K562 (cell line): ENCODE measurements at regions not wholly inside any gene's neighbourhood (a gene's known extent, or its start where the extent isn't known, plus 50 kb on each side); places are given as distances from the start of the nearest gene placed in this dataset.
A peak's percentile ranks its signal among the peaks of the same experiment; 100 is the strongest.

Experiments
- ATAC-seq: fragments of 200-7000 bp; cut with Tn5 transposase; 3 replicates; pipeline ENCODE4 v1.9.1; 2020; ENCODE audit warnings: moderate library complexity
- BruUV-seq: library from RNA; stranded (reverse); fragments of 400-500 nt; replicated peaks from 2 replicates; lab custom pipeline; 2021; lab: Mats Ljungman, UMichigan
- CTCF ChIA-PET: fragments of 300-600 bp; formaldehyde crosslinking; extraction: SDS; loops from one replicate; lab custom pipeline; 2021; ENCODE audit warnings: low intra/inter-chr PET ratio; lab: Yijun Ruan, JAX
- POLR2A ChIA-PET: fragments of 300-600, 350-650 bp; sonication (Branson Sonifier 250); formaldehyde crosslinking; extraction: SDS; loops from one replicate; lab custom pipeline; 2021; ENCODE audit warnings: antibody characterized with exemption, inconsistent platforms; lab: Yijun Ruan, JAX
- DNase-seq, 4 experiments: peaks; one replicate each; pipeline versions ENCODE4 v3.0.0 to v3.0.0-alpha.2; 2011 to 2018; ENCODE audit warnings: low spot score in 3 of 4, mixed read lengths in 3 of 4; ENCODE audit errors: extremely low read depth in 1 of 4
- FAIRE-seq: peaks from 2 replicates; lab custom pipeline; 2011; peaks lifted over from hg19 to GRCh38; lab: Jason Lieb, UNC
- H2AFZ ChIP-seq: 2 replicates; pipeline ENCODE4 v1.6.0; 2011; ENCODE audit warnings: low read depth, low read length, control low read depth, inconsistent platforms
- H3K27ac ChIP-seq: fragments of 200-600 bp; 3 replicates; pipeline ENCODE4 v1.8.0; 2011; ENCODE audit warnings: low read depth, mild to moderate bottlenecking, control low read depth, inconsistent platforms, low read length, moderate library complexity, mixed read lengths; ENCODE audit errors: extremely low read depth
- H3K27me3 ChIP-seq, 2 experiments: fragments of 300-600 bp in 1 of 2; 2 replicates in 1 of 2; 3 replicates in 1 of 2; pipeline versions ENCODE4 v1.6.0 to v1.8.0; 2011; ENCODE audit warnings: inconsistent platforms in 2 of 2, low read length in 2 of 2, mild to moderate bottlenecking in 1 of 2, mixed read lengths in 1 of 2, moderate library complexity in 1 of 2; ENCODE audit not compliant: control insufficient read depth in 2 of 2, insufficient read depth in 2 of 2
- H3K36me3 ChIP-seq: fragments of 300-600 bp; 3 replicates; pipeline ENCODE4 v1.8.0; 2011; ENCODE audit warnings: mild to moderate bottlenecking, low read length, inconsistent platforms; ENCODE audit not compliant: control insufficient read depth, insufficient read depth
- H3K4me1 ChIP-seq, 2 experiments: fragments of 200-600 bp in 1 of 2; replicated peaks in 1 of 2; 2 replicates in 1 of 2; 3 replicates in 1 of 2; pipeline versions ENCODE4 v1.5.1 to v1.8.0; 2011; ENCODE audit warnings: inconsistent platforms in 2 of 2, low read length in 2 of 2, mild to moderate bottlenecking in 1 of 2, mixed read lengths in 1 of 2, moderate library complexity in 1 of 2; ENCODE audit not compliant: control insufficient read depth in 2 of 2, insufficient read depth in 2 of 2
- H3K4me2 ChIP-seq: 2 replicates; pipeline ENCODE4 v1.6.1; 2011; ENCODE audit warnings: low read length, control low read depth, inconsistent platforms, mixed read lengths; ENCODE audit not compliant: insufficient read depth
- H3K4me3 ChIP-seq: fragments of 200-600 bp; sonication (generic), shearing (Covaris generic); 2 replicates; pipeline ENCODE4 v1.5.1; 2016; ENCODE audit warnings: control low read depth, inconsistent platforms
- H3K79me2 ChIP-seq: fragments of 200-600 bp; 3 replicates; pipeline ENCODE4 v1.8.0; 2011; ENCODE audit warnings: low read length, inconsistent platforms; ENCODE audit not compliant: control insufficient read depth, insufficient read depth
- H3K9ac ChIP-seq, 2 experiments: 2 replicates each; pipeline versions ENCODE4 v1.6.0 to v1.6.1; 2011; ENCODE audit warnings: low read depth in 2 of 2, low read length in 2 of 2, control low read depth in 1 of 2, inconsistent platforms in 1 of 2, mild to moderate bottlenecking in 1 of 2, mixed read lengths in 1 of 2; ENCODE audit not compliant: insufficient read depth in 1 of 2
- H3K9me1 ChIP-seq: one replicate; pipeline ENCODE4 v1.6.0; 2011; ENCODE audit warnings: inconsistent platforms, mild to moderate bottlenecking, low read length, moderate library complexity; ENCODE audit not compliant: control insufficient read depth, insufficient read depth
- H3K9me3 ChIP-seq: replicated peaks from 2 replicates; pipeline ENCODE4 v1.5.1; 2011; ENCODE audit warnings: low read depth, low read length, inconsistent platforms; ENCODE audit not compliant: control insufficient read depth, insufficient read depth
- H4K20me1 ChIP-seq: replicated peaks from 2 replicates; pipeline ENCODE4 v1.6.1; 2011; ENCODE audit warnings: low read length, inconsistent platforms, mixed read lengths; ENCODE audit not compliant: control insufficient read depth, insufficient read depth
- BCL6 ChIP-seq: fragments of 250-450 bp; sonication (Bioruptor Pico); IDR thresholded peaks from 2 replicates; pipeline ENCODE4 v1.4.0; 2020
- BMI1 ChIP-seq: fragments of 150-350 bp; IDR thresholded peaks from 2 replicates; pipeline ENCODE4 v1.6.1; 2014; ENCODE audit warnings: low read length
- CAMTA2 ChIP-seq: fragments of 250-450 bp; sonication (Bioruptor Pico); conservative IDR thresholded peaks from 2 replicates; pipeline ENCODE4 v1.5.1; 2022
- CHD1 ChIP-seq: fragments of 200-600 bp; sonication (generic); IDR thresholded peaks from one replicate; pipeline ENCODE4 v1.6.1; 2012; ENCODE audit warnings: mild to moderate bottlenecking, moderate library complexity, low read length, inconsistent platforms
- DLX4 ChIP-seq: fragments of 250-450 bp; sonication (Bioruptor Pico); IDR thresholded peaks from 2 replicates; pipeline ENCODE4 v1.6.1; 2021; ENCODE audit warnings: mild to moderate bottlenecking
- ESRRB ChIP-seq: fragments of 250-450 bp; sonication (Bioruptor Pico); IDR thresholded peaks from 2 replicates; pipeline ENCODE4 v1.5.0; 2020; ENCODE audit warnings: mild to moderate bottlenecking, moderate library complexity, borderline replicate concordance
- ETS2 ChIP-seq: IDR thresholded peaks from 2 replicates; pipeline ENCODE4 v1.6.1; 2016; ENCODE audit warnings: borderline replicate concordance, missing genetic modification characterization, mild to moderate bottlenecking, moderate library complexity, missing compliant biosample characterization; ENCODE audit not compliant: poor library complexity, severe bottlenecking
- KDM2B ChIP-seq: fragments of 250-450 bp; sonication (Bioruptor Pico); IDR thresholded peaks from 2 replicates; pipeline ENCODE4 v1.8.0; 2021; ENCODE audit warnings: mild to moderate bottlenecking, moderate library complexity
- NCOA2 ChIP-seq, 2 experiments: fragments of 450-650 bp; IDR thresholded peaks; 2 replicates each; pipeline ENCODE4 v1.6.1; 2018; ENCODE audit warnings: mild to moderate bottlenecking in 2 of 2, moderate library complexity in 1 of 2; ENCODE audit not compliant: partially characterized antibody in 2 of 2
- POLR2B ChIP-seq: fragments of 450-650 bp; IDR thresholded peaks from 2 replicates; pipeline ENCODE4 v1.6.1; 2018; ENCODE audit warnings: low read depth; ENCODE audit not compliant: partially characterized antibody
- USF2 ChIP-seq: sonication (generic); formaldehyde crosslinking; IDR thresholded peaks from 2 replicates; pipeline ENCODE4 v1.5.0; 2020; ENCODE audit warnings: missing genetic modification reagents
- ZNF121 ChIP-seq: sonication (generic); formaldehyde crosslinking; conservative IDR thresholded peaks from 2 replicates; pipeline ENCODE4 v1.8.0; 2022; ENCODE audit warnings: missing genetic modification reagents
- ZNF253 ChIP-seq: fragments of 250-450 bp; sonication (Bioruptor Pico); conservative IDR thresholded peaks from 2 replicates; pipeline ENCODE4 v1.6.1; 2021; ENCODE audit warnings: mild to moderate bottlenecking
- ZNF76 ChIP-seq: fragments of 250-450 bp; sonication (Bioruptor Pico); IDR thresholded peaks from 2 replicates; pipeline ENCODE4 v1.4.0; 2020; ENCODE audit warnings: mild to moderate bottlenecking, moderate library complexity, borderline replicate concordance
- WGBS: fragments of 100-300 bp; shearing (Covaris generic); methylation state at CpG from one replicate; pipeline ENCODE4 v1.1.6; 2016; ENCODE audit warnings: low coverage, mixed read lengths; ENCODE audit not compliant: insufficient coverage; ENCODE audit errors: missing lambda C conversion rate; 5-methylcytosine and 5-hydroxymethylcytosine counted together
- in situ Hi-C: fragments of 300-500 bp; cut with MboI; formaldehyde crosslinking; loops from 4 replicates; pipeline ENCODE4 v1.15.0; 2018; ENCODE audit warnings: inconsistent platforms, mixed read lengths
- intact Hi-C: fragments of 100-400 bp; cut with micrococcal nuclease; formaldehyde crosslinking; loops from 2 replicates; pipeline ENCODE4 v1.14.2; 2022

GRCh38 chr10:130422366-130423324 is 286.5 kb downstream of the GLRX3 start:
- no peak overlapping the region for H3K9ac ChIP-seq
- H3K36me3 ChIP-seq = no peaks in the 10 kb centered on the region
- ChIA-PET POLR2A (interaction anchor here (0.6 kb wide), 1 partner anchor 165 kb away, joined by 3 read pairs; no protein-coding TSS in a partner anchor), CTCF (no interaction called here)
- H2AFZ ChIP-seq = no peak overlapping the region
- no peak overlapping the region for H3K4me3 ChIP-seq
- ATAC-seq = no peak
- FAIRE-seq = no peak
- H4K20me1 ChIP-seq = no peaks in the 10 kb centered on the region
- WGBS = 0% methylated on average over 7 of the region's 12 CpGs
- no peaks in the 10 kb centered on the region; a peak in 1 of 5 replicates for H3K27me3 ChIP-seq
- no peak overlapping the region for H3K27ac ChIP-seq
- no TSS peak for BruUV-seq
- H3K9me1 ChIP-seq = no peaks in the 10 kb centered on the region
- H3K4me1 ChIP-seq = no peaks in the 10 kb centered on the region
- DNase-seq = peak in 1 of 4 experiments; percentile 0
- no peaks in the 10 kb centered on the region for H3K9me3 ChIP-seq
- TF ChIP-seq NCOA2 (IDR thresholded peaks at IDR 0.05; ENCODE audit: partially characterized antibody in 2 of 2) = no peak
- TF ChIP-seq KDM2B (CRISPR knock-in tag) = no peak
- TF ChIP-seq ETS2 (tag) = no peak
- TF ChIP-seq ZNF253 = no peak
- no peak for TF ChIP-seq ZNF121 (CRISPR knock-in tag)
- TF ChIP-seq POLR2B = no peak
- no peak for TF ChIP-seq CAMTA2 (CRISPR knock-in tag)
- no peak for TF ChIP-seq BCL6 (CRISPR knock-in tag)
- no peak for TF ChIP-seq USF2 (CRISPR knock-in tag)
- TF ChIP-seq CHD1 = no peak
- no peak for TF ChIP-seq ZNF76
- no peak for TF ChIP-seq BMI1
- no peak for TF ChIP-seq DLX4 (CRISPR knock-in tag)
- TF ChIP-seq ESRRB (CRISPR knock-in tag) = no peak
- H3K4me2 ChIP-seq = no peak overlapping the region
- no peaks in the 10 kb centered on the region for H3K79me2 ChIP-seq
- intact Hi-C loops (no loop called here), in situ Hi-C loops (no loop called here)
